Panc1 (cell line): ENCODE measurements at regions not wholly inside any gene's neighbourhood (a gene's known extent, or its start where the extent isn't known, plus 50 kb on each side); places are given as distances from the start of the nearest gene placed in this dataset.

Experiments used
- ATAC-seq: fragments of 200-7000 bp; cut with Tn5 transposase; 2 replicates; pipeline ENCODE4 v1.9.1; 2020; ENCODE audit warnings: mild to moderate bottlenecking, moderate library complexity
- BruUV-seq: library from RNA; stranded (reverse); fragments of 400-500 nt; replicated peaks from 2 replicates; lab custom pipeline; 2021; lab: Mats Ljungman, UMichigan
- CTCF ChIA-PET: fragments of 300-600 bp; sonication (Branson Sonifier 250); formaldehyde crosslinking; loops from one replicate; lab custom pipeline; 2022; ENCODE audit warnings: antibody characterized with exemption; lab: Charles Lee
- POLR2A ChIA-PET: fragments of 300-600 bp; sonication (Branson Sonifier 250); formaldehyde crosslinking; loops from one replicate; lab custom pipeline; 2022; ENCODE audit warnings: antibody characterized with exemption; lab: Charles Lee
- DNase-seq: peaks from one replicate; pipeline ENCODE4 v3.0.0-alpha.2; 2010; ENCODE audit warnings: low read depth, low spot score
- H3K27ac ChIP-seq: 2 replicates; pipeline ENCODE4 v1.5.1; 2011; ENCODE audit warnings: mild to moderate bottlenecking, low read length, inconsistent platforms
- H3K27me3 ChIP-seq: fragments of 200-500 bp; sonication (Bioruptor generic); 2 replicates; pipeline ENCODE4 v1.6.0; 2014; ENCODE audit warnings: low read length, inconsistent platforms; ENCODE audit not compliant: control insufficient read depth, insufficient read depth
- H3K36me3 ChIP-seq: fragments of 200-500 bp; sonication (Bioruptor generic); 2 replicates; pipeline ENCODE4 v1.5.1; 2014; ENCODE audit warnings: inconsistent platforms, mild to moderate bottlenecking, low read length, moderate library complexity; ENCODE audit not compliant: control insufficient read depth, insufficient read depth
- H3K4me1 ChIP-seq: 2 replicates; pipeline ENCODE4 v1.5.1; 2011; ENCODE audit warnings: inconsistent platforms, mild to moderate bottlenecking, low read length, moderate library complexity; ENCODE audit not compliant: control insufficient read depth, insufficient read depth
- H3K4me3 ChIP-seq, 2 experiments: 2 replicates each; pipeline ENCODE4 v1.5.1; 2011 to 2012; ENCODE audit warnings: low read depth in 2 of 2, low read length in 2 of 2, mild to moderate bottlenecking in 2 of 2, inconsistent platforms in 1 of 2, moderate library complexity in 1 of 2
- H3K9me3 ChIP-seq: fragments of 200-500 bp; sonication (Bioruptor generic); 2 replicates; pipeline ENCODE4 v1.5.1; 2014; ENCODE audit warnings: low read depth, mild to moderate bottlenecking, inconsistent platforms, low read length, moderate library complexity; ENCODE audit not compliant: control insufficient read depth, insufficient read depth
- CTCF ChIP-seq: fragments of 450-650 bp; IDR thresholded peaks from 2 replicates; pipeline ENCODE4 v1.5.1; 2017; ENCODE audit warnings: mild to moderate bottlenecking
- POLR2AphosphoS5 ChIP-seq: IDR thresholded peaks from 2 replicates; pipeline ENCODE4 v1.6.1; 2012; ENCODE audit warnings: mild to moderate bottlenecking, low read depth, low read length, moderate library complexity
- REST ChIP-seq, 2 experiments: IDR thresholded peaks; 2 replicates each; pipeline ENCODE4 v1.6.1; 2011 to 2012; ENCODE audit warnings: low read depth in 2 of 2, control low read depth in 1 of 2, low read length in 1 of 2, mild to moderate bottlenecking in 1 of 2, moderate library complexity in 1 of 2; ENCODE audit not compliant: insufficient read depth in 1 of 2
- SIN3A ChIP-seq: IDR thresholded peaks from 2 replicates; pipeline ENCODE4 v1.6.1; 2012; ENCODE audit warnings: low read depth, mild to moderate bottlenecking, low read length, moderate library complexity, borderline replicate concordance; ENCODE audit not compliant: insufficient read depth
- TCF7L2 ChIP-seq: IDR thresholded peaks from 2 replicates; pipeline ENCODE4 v1.6.1; 2011; ENCODE audit warnings: mild to moderate bottlenecking, low read depth, low read length, inconsistent platforms
- in situ Hi-C: cut with HindIII; loops from 2 replicates; pipeline ENCODE4 v1.10.0; 2016; ENCODE audit warnings: low sequenced_read_pairs, low pct_unique_long_range_greater_than_20kb
- intact Hi-C: fragments of 100-400 bp; cut with micrococcal nuclease; formaldehyde crosslinking; loops from one replicate; pipeline ENCODE4 v1.10.0; 2022; ENCODE audit not compliant: unreplicated experiment

- ATAC-seq (no peak), DNase-seq (no peak)
- Histone ChIP-seq H3K9me3 (0 out of 2 replicates have a peak, but pooled peaks cover 3% of the 10 kb centered on the region), H3K36me3 (no peaks in the 10 kb centered on the region), H3K4me3 (no peak overlapping the region), H3K27me3 (no peaks in the 10 kb centered on the region), H3K4me1 (no peaks in the 10 kb centered on the region), H3K27ac (no peak overlapping the region)
- ChIA-PET POLR2A (no interaction called here), CTCF (no interaction called here)
- TF ChIP-seq CTCF (no peak), SIN3A (no peak), REST (IDR thresholded peaks at IDR 0.05; ENCODE audit: insufficient read depth in 1 of 2, low read depth in 2 of 2, low read length in 1 of 2) (no peak), POLR2AphosphoS5 (no peak), TCF7L2 (no peak)
- in situ Hi-C loops = no loop called here
- BruUV-seq = no TSS peak
- intact Hi-C loops = no loop called here
These were observed 99.5 kb downstream of the ZNF675 start for GRCh38 chr19:23587546-23587945.

GRCh38 chr19:23577501-23577900 is 109.5 kb downstream of the ZNF675 start:
- BruUV-seq = no TSS peak

More at GRCh38 chr19:23577501-23577900, 109.5 kb downstream of the ZNF675 start:
- ChIA-PET POLR2A (no interaction called here), CTCF (no interaction called here)
- Histone ChIP-seq H3K27me3 (no peaks in the 10 kb centered on the region), H3K9me3 (no peaks in the 10 kb centered on the region), H3K4me1 (no peaks in the 10 kb centered on the region), H3K27ac (no peak overlapping the region), H3K4me3 (no peak overlapping the region), H3K36me3 (no peaks in the 10 kb centered on the region)
- ATAC-seq (no peak), DNase-seq (no peak)
- in situ Hi-C loops = no loop called here
- TF ChIP-seq REST (IDR thresholded peaks at IDR 0.05; ENCODE audit: insufficient read depth in 1 of 2, low read depth in 2 of 2, low read length in 1 of 2) (no peak), TCF7L2 (no peak), CTCF (no peak), POLR2AphosphoS5 (no peak), SIN3A (no peak)
- intact Hi-C loops = no loop called here
